HepG2 (cell line): ENCODE measurements at regions not wholly inside any gene's neighbourhood (a gene's known extent, or its start where the extent isn't known, plus 50 kb on each side); places are given as distances from the start of the nearest gene placed in this dataset.
A peak's percentile ranks its signal among the peaks of the same experiment; 100 is the strongest.

Experiments
- ATF6 ChIP-seq: sonication (generic); formaldehyde crosslinking; conservative IDR thresholded peaks from 2 replicates; pipeline ENCODE4 v1.4.0; 2020; ENCODE audit warnings: missing genetic modification reagents
- CEBPZ ChIP-seq: IDR thresholded peaks from 2 replicates; pipeline ENCODE4 v1.6.1; 2012; ENCODE audit warnings: low read length, improper control_type of control experiment
- HOXD1 ChIP-seq: sonication (generic); formaldehyde crosslinking; IDR thresholded peaks from 2 replicates; pipeline ENCODE4 v1.5.0; 2020; ENCODE audit warnings: missing genetic modification reagents
- IKZF1 ChIP-seq: fragments of 450-650 bp; IDR thresholded peaks from 2 replicates; pipeline ENCODE4 v1.7.1; 2016
- JDP2 ChIP-seq: sonication (generic); formaldehyde crosslinking; IDR thresholded peaks from 2 replicates; pipeline ENCODE4 v1.8.1; 2022; ENCODE audit warnings: missing genetic modification reagents, borderline replicate concordance
- KAT7 ChIP-seq: IDR thresholded peaks from 2 replicates; pipeline ENCODE4 v1.6.1; 2018; ENCODE audit warnings: borderline replicate concordance, missing compliant biosample characterization
- POLR2A ChIP-seq, 2 experiments: IDR thresholded peaks; 2 replicates each; pipeline ENCODE4 v1.6.1; 2011; ENCODE audit warnings: low read depth in 2 of 2, low read length in 2 of 2, mild to moderate bottlenecking in 1 of 2, moderate library complexity in 1 of 2; ENCODE audit not compliant: insufficient read depth in 1 of 2
- RBM39 ChIP-seq: fragments of 200-400 bp; formaldehyde crosslinking; IDR thresholded peaks from one replicate; pipeline ENCODE4 v1.6.1; 2018; ENCODE audit warnings: antibody characterized with exemption, mild to moderate bottlenecking, low read depth, low read length; ENCODE audit not compliant: poor library complexity, severe bottlenecking
- RORA ChIP-seq: sonication (generic); formaldehyde crosslinking; IDR thresholded peaks from 2 replicates; pipeline ENCODE4 v1.5.0; 2020; ENCODE audit warnings: mild to moderate bottlenecking, missing genetic modification reagents, moderate library complexity
- SP2 ChIP-seq: sonication (generic); formaldehyde crosslinking; IDR thresholded peaks from 2 replicates; pipeline ENCODE4 v1.5.1; 2020; ENCODE audit warnings: mild to moderate bottlenecking, missing genetic modification reagents
- SP5 ChIP-seq: IDR thresholded peaks from 2 replicates; pipeline ENCODE4 v1.6.1; 2016; ENCODE audit warnings: low read depth, borderline replicate concordance
- TBX3 ChIP-seq: fragments of 450-650 bp; IDR thresholded peaks from 2 replicates; pipeline ENCODE4 v1.6.1; 2017; ENCODE audit warnings: antibody characterized with exemption, mild to moderate bottlenecking, inconsistent platforms, borderline replicate concordance
- TERF1 ChIP-seq: sonication (generic); formaldehyde crosslinking; IDR thresholded peaks from 2 replicates; pipeline ENCODE4 v1.8.0; 2022; ENCODE audit warnings: mild to moderate bottlenecking, missing genetic modification reagents, moderate library complexity
- TGIF2 ChIP-seq: IDR thresholded peaks from 2 replicates; pipeline ENCODE4 v1.6.1; 2016; ENCODE audit warnings: control low read depth, missing compliant biosample characterization
- ZBTB38 ChIP-seq: sonication (generic); formaldehyde crosslinking; IDR thresholded peaks from 2 replicates; pipeline ENCODE4 v1.5.1; 2020; ENCODE audit warnings: mild to moderate bottlenecking, missing genetic modification reagents
- ZBTB4 ChIP-seq: sonication (generic); formaldehyde crosslinking; IDR thresholded peaks from 2 replicates; pipeline ENCODE4 v1.4.0; 2020; ENCODE audit warnings: missing genetic modification reagents, mild to moderate bottlenecking, borderline replicate concordance
- ZNF44 ChIP-seq: sonication (generic); formaldehyde crosslinking; IDR thresholded peaks from 2 replicates; pipeline ENCODE4 v1.5.1; 2020; ENCODE audit warnings: mild to moderate bottlenecking, missing genetic modification reagents
- ZNF839 ChIP-seq: sonication (generic); formaldehyde crosslinking; IDR thresholded peaks from 2 replicates; pipeline ENCODE4 v1.4.0; 2020; ENCODE audit warnings: missing genetic modification reagents, mild to moderate bottlenecking, borderline replicate concordance
- ZSCAN21 ChIP-seq: sonication (generic); formaldehyde crosslinking; IDR thresholded peaks from 2 replicates; pipeline ENCODE4 v1.8.0; 2022; ENCODE audit warnings: mild to moderate bottlenecking, missing genetic modification reagents, moderate library complexity, borderline replicate concordance

- no peak for TF ChIP-seq ZBTB38
- no peak for TF ChIP-seq ZNF839 (CRISPR knock-in tag)
- no peak for TF ChIP-seq JDP2 (CRISPR knock-in tag)
- no peak for TF ChIP-seq TERF1 (CRISPR knock-in tag)
- no peak for TF ChIP-seq SP2 (CRISPR knock-in tag)
- TF ChIP-seq IKZF1: no peak
- TF ChIP-seq ATF6: no peak
- no peak for TF ChIP-seq ZSCAN21
- no peak for TF ChIP-seq ZBTB4
- no peak for TF ChIP-seq RBM39
- no peak for TF ChIP-seq TGIF2
- no peak for TF ChIP-seq ZNF44 (CRISPR knock-in tag)
- no peak for TF ChIP-seq RORA (CRISPR knock-in tag)
- TF ChIP-seq POLR2A (IDR thresholded peaks at IDR 0.05; ENCODE audit: insufficient read depth in 1 of 2, low read depth in 2 of 2, low read length in 2 of 2): no peak
- TF ChIP-seq CEBPZ: no peak
- TF ChIP-seq HOXD1 (CRISPR knock-in tag): no peak
- no peak for TF ChIP-seq SP5
- TF ChIP-seq TBX3: peak; percentile 45; the same call in 1 of the 2 replicates
- no peak for TF ChIP-seq KAT7
Measured at GRCh38 chr4:147157860-147158701, 212.4 kb upstream of the TTC29 start (continued).
